ENCODE measurements at regions not wholly inside any gene's neighbourhood (a gene's known extent, or its start where the extent isn't known, plus 50 kb on each side); places are given as distances from the start of the nearest gene placed in this dataset.
"Not testable (repeated sequence)": the region's sequence is repeated elsewhere in the genome, so short reads cannot be mapped to it uniquely, and the experiment has no call there.

DNA sequence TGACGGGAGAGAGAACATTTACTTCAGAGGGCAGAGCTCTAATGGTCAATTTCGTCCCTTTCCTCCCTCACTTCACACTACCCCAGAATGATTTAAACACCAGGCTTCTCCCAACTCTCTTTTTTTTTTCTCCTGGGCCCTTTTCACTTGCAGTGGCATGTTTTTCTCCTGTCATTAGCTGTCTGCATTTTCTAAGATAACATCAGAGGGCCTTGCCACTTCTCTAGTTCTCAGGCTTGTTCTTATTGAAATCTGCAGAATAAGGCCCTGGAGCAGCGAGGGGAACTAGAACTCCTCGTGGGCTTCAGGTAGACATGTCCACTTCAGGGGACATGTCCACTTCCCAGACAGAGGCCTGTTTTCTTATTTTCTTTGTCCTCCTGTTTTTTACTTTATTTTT lies 514.4 kb upstream of the TBL1XR1 start:
- DNase-seq (ENCODE audit: low read depth): no peak

GRCh38 chr3:177713928-177714900 lies 516.9 kb upstream of the TBL1XR1 start:
- no peak for DNase-seq (ENCODE audit: low read depth)

- no peak for DNase-seq (ENCODE audit: low read depth)
Observed at GRCh38 chr3:177714945-177715344, 517.7 kb upstream of the TBL1XR1 start.

GRCh38 chr3:177715980-177716379 lies 518.7 kb upstream of the TBL1XR1 start:
- no peak for DNase-seq (ENCODE audit: low read depth)

- not testable (repeated sequence) for DNase-seq (ENCODE audit: low read depth)
Observed at GRCh38 chr3:177720927-177721326, 523.6 kb upstream of the TBL1XR1 start.

GRCh38 chr3:177721864-177722785 lies 524.8 kb upstream of the TBL1XR1 start:
- DNase-seq (ENCODE audit: low read depth): no peak

DNA sequence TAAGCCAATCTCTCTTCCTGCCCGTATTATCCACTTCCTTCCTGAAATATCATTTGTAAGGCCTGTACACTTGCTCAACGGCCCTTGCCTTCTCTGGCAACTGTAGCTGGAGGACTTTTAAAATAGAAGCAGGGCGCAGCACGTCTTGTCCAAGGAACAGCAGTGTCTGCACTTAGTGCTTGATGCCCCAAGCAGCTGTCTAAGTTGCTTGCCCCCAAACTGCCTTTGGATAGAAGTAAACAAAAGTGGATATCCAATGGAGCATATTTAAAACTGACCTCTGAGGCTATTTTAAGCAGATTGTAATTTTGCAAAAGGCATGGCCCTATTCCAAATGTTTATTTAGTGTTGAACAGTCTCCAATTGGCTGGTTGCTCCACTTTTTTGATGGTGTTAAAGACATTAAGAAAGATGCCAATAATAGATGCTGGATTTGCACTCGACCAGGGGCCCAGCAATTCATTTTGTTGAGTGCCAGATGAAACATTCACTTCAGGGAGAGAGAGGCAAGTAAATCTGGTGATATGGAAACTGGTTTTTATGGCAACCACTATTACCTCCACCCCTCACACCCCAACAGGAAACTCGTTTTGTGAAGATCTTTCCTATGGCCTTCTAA lies 526.8 kb upstream of the TBL1XR1 start:
- DNase-seq (ENCODE audit: low read depth): no peak

- no peak for DNase-seq (ENCODE audit: low read depth)
Observed at GRCh38 chr3:177725165-177725564, 527.9 kb upstream of the TBL1XR1 start.

- DNase-seq (ENCODE audit: low read depth): no peak
Observed at GRCh38 chr3:177726807-177727206, 529.5 kb upstream of the TBL1XR1 start.

DNA sequence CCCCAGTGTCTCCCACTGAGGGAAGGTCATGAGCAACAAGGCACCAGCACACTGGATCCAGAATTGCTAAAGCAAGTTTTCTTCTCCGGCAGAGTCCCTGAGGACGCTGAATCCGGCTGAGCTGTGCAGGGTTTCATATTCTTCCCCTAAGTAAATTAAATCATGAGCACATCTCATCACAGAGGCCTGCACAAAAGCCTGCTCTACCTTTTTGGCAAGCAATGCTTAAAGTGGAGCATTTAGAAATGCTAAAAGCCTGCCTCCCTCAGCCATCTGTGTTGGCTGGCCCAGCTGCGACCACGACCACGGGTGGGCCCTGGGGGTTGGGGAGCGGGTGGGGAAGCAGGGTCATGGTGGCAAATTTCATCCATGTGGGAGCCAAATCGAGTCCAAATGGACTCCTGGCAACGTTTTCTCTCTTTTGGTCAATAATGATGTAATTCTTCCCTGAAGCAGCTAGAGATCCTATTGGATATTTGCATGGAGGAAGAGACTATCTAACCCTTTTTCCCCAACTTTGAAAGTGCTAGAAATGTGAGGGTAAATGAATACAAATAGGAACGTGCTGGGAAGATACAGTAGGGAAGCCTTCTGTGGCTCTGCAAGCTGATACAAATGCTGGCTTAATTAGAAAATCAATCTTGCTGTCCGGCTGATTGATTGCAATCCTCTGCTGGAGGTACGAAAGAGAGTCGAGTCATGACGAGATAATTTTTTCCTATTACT lies 532.8 kb upstream of the TBL1XR1 start:
- DNase-seq (ENCODE audit: low read depth): no peak

GRCh38 chr3:177730814-177731213 lies 533.5 kb upstream of the TBL1XR1 start:
- no peak for DNase-seq (ENCODE audit: low read depth)

DNA sequence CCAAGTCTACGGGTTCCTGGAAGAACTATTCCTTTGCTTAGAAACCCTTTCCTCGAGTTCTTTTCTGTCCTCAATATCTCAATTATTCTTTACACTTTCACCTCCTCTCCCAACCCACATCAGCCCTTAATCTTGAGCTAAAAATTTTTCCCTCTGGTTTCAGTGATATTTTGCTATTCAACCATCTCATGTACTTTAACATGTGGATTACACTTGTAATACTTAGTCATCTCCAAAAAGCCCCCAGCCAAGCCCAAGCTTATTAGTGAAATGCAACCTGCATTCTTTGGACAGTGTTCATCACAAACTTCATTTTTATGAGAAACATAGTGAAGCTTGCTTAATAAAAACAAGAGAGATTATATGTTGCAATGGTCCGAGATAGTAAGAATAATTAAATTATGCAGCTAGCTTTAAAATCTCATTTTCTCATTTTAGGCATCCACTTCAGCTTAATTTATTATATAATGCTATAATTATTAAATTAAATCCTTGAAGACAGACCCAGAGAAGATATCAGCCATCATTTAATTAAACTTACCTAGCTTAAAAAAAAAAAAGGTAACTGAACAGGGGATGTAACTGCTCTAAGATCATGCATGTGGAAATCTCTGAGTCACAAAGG lies 534.5 kb upstream of the TBL1XR1 start:
- no peak for DNase-seq (ENCODE audit: low read depth)

DNA sequence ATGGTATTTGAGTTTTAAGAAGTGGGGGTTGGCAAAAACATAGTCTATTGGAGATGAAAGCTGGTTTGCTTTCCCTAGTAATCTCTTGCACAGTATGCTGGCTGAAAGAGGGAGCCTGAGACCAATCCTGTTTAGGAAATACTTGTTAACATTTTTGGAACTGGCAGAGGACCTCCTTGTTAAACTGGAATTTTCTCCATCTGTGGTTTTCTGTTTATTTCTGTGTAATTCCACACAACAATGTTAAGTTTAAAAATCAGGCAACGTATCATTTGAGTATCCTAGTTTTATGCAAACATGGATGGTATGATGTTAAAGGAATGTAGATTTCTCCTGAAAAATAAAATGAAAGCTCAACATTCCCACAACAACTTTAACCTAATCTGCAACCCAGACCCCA lies 536.0 kb upstream of the TBL1XR1 start:
- DNase-seq (ENCODE audit: low read depth): no peak

- no peak for DNase-seq (ENCODE audit: low read depth)
Observed at GRCh38 chr3:177733936-177734335, 536.7 kb upstream of the TBL1XR1 start.

GRCh38 chr3:177735431-177735830 lies 538.1 kb upstream of the TBL1XR1 start:
- DNase-seq (ENCODE audit: low read depth): no peak

- no peak for DNase-seq (ENCODE audit: low read depth)
Observed at GRCh38 chr3:177739461-177739860, 542.2 kb upstream of the TBL1XR1 start.

- no peak for DNase-seq (ENCODE audit: low read depth)
Observed at GRCh38 chr3:177740254-177740653, 543.0 kb upstream of the TBL1XR1 start.

GRCh38 chr3:177742273-177742672 lies 545.0 kb upstream of the TBL1XR1 start:
- no peak for DNase-seq (ENCODE audit: low read depth)

GRCh38 chr3:177743173-177743890 lies 546.0 kb upstream of the TBL1XR1 start:
- no peak for DNase-seq (ENCODE audit: low read depth)

DNA sequence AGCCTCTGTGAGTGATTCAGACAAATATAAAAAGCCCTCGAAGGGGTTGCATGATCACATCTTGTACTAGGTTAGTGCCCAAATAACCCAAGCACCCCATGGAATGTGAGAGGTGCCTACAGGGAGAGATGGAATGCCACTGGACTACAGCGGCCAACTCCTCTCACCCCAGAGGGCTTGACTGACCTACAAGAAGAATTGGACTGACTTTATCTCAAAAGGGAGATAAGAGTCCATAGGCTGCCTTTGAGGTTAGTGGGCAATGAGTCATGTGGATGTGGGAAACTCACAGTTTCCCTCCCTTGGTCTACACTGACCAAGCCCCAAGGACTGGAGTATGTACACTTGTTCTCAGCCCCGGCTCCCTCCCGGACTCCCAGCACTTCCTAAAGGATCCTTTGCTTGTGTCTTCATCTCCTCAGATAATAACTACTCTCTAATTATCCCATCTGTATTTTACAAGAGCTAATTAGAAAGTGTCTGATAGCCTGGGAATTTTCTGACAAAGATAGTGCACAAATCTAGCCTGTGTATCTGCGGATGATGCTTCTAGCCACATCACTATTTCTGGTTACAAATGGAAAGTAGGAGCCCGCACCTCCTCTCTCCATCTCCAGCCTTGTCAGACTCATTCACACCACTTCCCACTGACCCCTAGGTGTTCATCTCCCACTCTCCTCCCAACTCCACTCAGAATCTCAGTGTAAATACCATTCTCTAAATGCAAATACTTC lies 547.8 kb upstream of the TBL1XR1 start:
- DNase-seq (ENCODE audit: low read depth): no peak
